VCaP (cell line): ENCODE measurements at regions not wholly inside any gene's neighbourhood (a gene's known extent, or its start where the extent isn't known, plus 50 kb on each side); places are given as distances from the start of the nearest gene placed in this dataset.

Source experiments
- H3K27ac ChIP-seq: fragments of 450-650 bp; 2 replicates; pipeline ENCODE4 v1.5.1; 2017
- CTCF ChIP-seq: fragments of 450-650 bp; conservative IDR thresholded peaks from 2 replicates; pipeline ENCODE4 v1.5.1; 2017; ENCODE audit warnings: mild to moderate bottlenecking, moderate library complexity

- no peak for TF ChIP-seq CTCF
- no peak overlapping the region for H3K27ac ChIP-seq
Measured at GRCh38 chr2:164186591-164186990, 434.7 kb downstream of the GRB14 start.

GRCh38 chr2:164182116-164182627 lies 439.1 kb downstream of the GRB14 start:
- TF ChIP-seq CTCF = no peak
- no peak overlapping the region for H3K27ac ChIP-seq

- no peak for TF ChIP-seq CTCF
- H3K27ac ChIP-seq = no peak overlapping the region
Measured at GRCh38 chr2:164178835-164179465, 442.3 kb downstream of the GRB14 start.

- no peak overlapping the region for H3K27ac ChIP-seq
- TF ChIP-seq CTCF = no peak
Measured at GRCh38 chr2:164164602-164165001, 428.8 kb upstream of the FIGN start.

GRCh38 chr2:164155558-164155957 lies 419.8 kb upstream of the FIGN start:
- no peak for TF ChIP-seq CTCF
- H3K27ac ChIP-seq = no peak overlapping the region

- TF ChIP-seq CTCF = no peak
- H3K27ac ChIP-seq = no peak overlapping the region
Measured at GRCh38 chr2:164151522-164151921, 415.7 kb upstream of the FIGN start.

GRCh38 chr2:164150604-164151003 lies 414.8 kb upstream of the FIGN start:
- H3K27ac ChIP-seq = no peak overlapping the region
- no peak for TF ChIP-seq CTCF
